ENCODE measurements at regions not wholly inside any gene's neighbourhood (a gene's known extent, or its start where the extent isn't known, plus 50 kb on each side); places are given as distances from the start of the nearest gene placed in this dataset.
"Not testable (repeated sequence)": the region's sequence is repeated elsewhere in the genome, so short reads cannot be mapped to it uniquely, and the experiment has no call there.

DNA sequence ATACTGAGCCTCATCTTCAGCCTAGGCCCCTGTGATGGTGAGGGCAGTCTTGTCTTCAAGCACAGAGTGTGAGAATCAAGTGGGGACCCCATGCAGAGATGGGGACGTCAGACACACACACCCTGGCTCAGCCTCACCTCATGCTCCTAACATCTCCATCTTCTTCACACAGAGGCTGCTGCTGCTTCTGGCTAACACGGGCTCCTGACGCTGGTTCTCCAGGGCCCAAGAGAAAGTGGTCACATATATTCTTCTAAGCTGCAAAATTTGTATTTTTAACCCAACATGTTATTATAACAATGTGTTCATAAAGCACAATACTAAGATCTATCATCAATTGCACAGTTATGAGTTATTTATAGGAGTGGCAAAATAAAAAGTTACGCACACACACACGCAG is 101.2 kb downstream of the VPREB1 start:
- no peak for DNase-seq (ENCODE audit: insufficient read length, low spot score)
- FAIRE-seq = no peak

DNA sequence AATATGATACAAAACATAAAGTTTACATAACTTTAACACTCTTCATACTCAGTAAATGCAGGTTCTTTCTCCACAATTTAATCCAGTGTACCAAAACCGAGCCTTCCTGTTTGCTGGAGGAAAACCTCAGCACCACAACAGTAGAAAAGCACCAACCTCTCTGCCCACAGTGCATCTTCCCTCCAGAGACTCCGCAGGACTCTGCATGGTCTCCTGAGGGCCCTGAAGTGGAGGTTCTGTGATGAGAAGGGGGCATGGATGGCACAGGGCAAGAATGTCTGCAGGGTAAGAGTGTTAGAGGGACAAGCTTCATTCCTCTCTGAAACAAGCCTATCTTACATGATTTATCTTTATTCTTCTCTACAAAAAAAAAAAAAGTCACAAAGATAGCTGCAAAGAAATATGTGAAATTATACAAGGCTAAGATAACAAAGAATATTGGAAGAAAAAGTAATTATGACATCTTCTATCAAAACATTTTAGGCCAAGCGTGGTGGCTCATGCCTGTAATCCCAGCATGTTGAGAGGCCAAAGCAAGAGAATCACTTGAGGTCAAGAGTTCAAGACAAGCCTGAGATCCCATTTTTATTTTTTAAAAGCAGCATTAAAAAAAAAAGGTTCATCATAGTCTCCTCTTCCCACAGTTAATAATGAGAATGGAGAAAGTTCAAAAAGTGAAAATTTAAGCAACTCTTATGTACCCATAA is 102.0 kb downstream of the VPREB1 start:
- FAIRE-seq (no peak), DNase-seq (ENCODE audit: insufficient read length, low spot score) (no peak)

GRCh38 chr22:22348127-22348814 is 103.7 kb downstream of the VPREB1 start:
- no peak for DNase-seq (ENCODE audit: insufficient read length, low spot score)
- no peak for FAIRE-seq

- no peak for FAIRE-seq
Measured at GRCh38 chr22:22348815-22349454, 104.3 kb downstream of the VPREB1 start.

DNA sequence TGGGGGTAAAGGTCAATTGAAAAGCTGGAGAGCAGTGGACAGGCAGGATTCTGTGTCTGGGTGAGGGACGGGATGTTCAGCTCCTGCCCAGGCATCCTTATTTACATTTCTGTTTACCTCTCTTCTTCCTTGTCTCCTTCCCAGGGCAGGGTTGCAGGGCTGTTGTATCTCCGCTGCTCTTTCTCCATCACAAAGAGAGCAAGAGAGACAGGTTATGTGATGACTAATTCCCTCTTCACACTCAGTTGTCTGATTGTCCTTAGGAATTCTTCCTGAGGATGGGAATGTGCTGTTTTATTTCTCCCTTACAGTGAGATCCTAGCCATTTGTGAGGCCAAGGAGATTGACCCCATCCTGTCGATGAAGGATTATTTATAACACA is 104.9 kb downstream of the VPREB1 start:
- no peak for DNase-seq (ENCODE audit: insufficient read length, low spot score)
- FAIRE-seq = no peak

More at GRCh38 chr22:22348815-22349454, 104.3 kb downstream of the VPREB1 start:
- no peak for DNase-seq (ENCODE audit: insufficient read length, low spot score)

- DNase-seq (ENCODE audit: insufficient read length, low spot score) (no peak), FAIRE-seq (no peak)
Measured at GRCh38 chr22:22351366-22351765, 106.8 kb downstream of the VPREB1 start.

- FAIRE-seq = no peak
- no peak for DNase-seq (ENCODE audit: insufficient read length, low spot score)
Measured at GRCh38 chr22:22352371-22352999, 107.9 kb downstream of the VPREB1 start.

DNA sequence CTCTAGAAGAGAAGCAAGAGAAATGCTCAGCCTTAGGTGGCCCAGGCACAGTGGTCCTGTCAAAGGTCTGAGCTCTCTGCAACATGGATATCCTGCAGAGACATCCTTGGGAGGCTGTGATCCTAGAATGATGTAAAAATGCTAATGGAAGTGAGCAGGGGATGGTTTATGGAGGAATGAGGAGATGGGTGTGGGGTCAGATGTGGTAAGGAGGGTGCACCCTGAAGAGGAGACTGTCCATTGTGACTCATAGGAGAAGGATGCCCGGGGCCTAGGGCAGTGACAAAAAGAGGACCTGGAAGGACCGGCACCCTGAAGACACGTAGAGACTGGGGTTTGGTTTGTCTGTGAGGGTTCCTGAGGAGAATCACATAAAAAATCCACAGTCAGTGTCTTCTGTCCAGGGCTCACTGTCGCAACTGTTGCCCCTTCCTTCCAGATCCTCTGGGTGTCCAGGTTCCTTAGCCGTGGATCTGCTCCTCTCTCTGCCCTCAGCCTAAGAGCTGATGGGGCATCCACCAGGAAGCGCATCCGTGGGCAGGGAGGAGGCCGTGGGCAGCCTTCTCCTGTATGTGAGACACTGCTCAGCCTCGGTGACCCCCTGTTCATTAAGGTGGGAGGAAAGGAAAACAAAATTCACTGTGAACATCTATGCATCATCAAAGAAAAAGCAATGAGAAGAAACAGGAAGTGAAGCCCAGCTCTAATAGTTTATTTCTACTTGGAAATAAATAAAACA is 110.7 kb downstream of the VPREB1 start:
- DNase-seq (ENCODE audit: insufficient read length, low spot score) (no peak), FAIRE-seq (no peak)

- DNase-seq (ENCODE audit: insufficient read length, low spot score) = peak; percentile 84
- peak; percentile 88 for FAIRE-seq
Measured at GRCh38 chr22:22357024-22357883, 112.7 kb downstream of the VPREB1 start.

- DNase-seq (ENCODE audit: insufficient read length, low spot score) = no peak
- no peak for FAIRE-seq
Measured at GRCh38 chr22:22358152-22358551, 113.6 kb downstream of the VPREB1 start.

DNA sequence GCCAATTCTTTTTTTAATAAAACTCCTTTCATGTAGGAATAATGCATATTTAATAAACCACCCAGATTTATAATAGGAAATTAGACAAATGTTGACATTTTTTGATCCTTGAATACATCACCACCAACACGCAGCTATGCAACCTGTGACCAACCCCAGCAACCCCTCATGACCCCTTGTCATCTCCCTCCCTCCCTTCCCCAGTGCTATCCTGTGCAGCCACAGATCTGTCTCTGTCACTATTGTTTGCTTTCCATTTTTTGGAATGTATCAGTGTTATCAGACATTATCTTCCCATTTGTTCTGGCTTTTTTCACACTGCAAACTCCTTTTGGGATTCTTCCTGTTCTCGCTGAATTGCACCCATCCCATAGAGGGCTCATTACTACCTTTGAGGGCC is 114.1 kb downstream of the VPREB1 start:
- FAIRE-seq (no peak), DNase-seq (ENCODE audit: insufficient read length, low spot score) (no peak)

DNA sequence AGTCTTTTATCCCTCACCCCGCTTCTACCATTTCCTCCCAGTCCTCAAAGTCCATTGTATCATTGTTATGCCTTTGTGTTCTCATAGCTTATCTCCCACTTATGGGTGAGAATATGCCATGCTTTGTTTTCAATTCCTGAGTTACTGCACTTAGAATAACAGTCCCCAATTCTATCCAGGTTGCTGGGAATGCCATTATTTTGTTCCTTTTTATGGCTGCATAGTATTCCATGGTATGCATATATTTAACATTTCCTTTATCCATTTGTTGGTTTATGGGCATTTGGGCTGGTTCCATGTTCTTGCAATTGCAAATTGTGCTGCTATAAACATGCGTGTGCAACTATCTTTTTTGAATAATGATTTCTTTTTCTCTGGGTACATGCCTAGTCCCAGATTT is 114.9 kb downstream of the VPREB1 start:
- no peak for DNase-seq (ENCODE audit: insufficient read length, low spot score)
- FAIRE-seq = no peak

DNA sequence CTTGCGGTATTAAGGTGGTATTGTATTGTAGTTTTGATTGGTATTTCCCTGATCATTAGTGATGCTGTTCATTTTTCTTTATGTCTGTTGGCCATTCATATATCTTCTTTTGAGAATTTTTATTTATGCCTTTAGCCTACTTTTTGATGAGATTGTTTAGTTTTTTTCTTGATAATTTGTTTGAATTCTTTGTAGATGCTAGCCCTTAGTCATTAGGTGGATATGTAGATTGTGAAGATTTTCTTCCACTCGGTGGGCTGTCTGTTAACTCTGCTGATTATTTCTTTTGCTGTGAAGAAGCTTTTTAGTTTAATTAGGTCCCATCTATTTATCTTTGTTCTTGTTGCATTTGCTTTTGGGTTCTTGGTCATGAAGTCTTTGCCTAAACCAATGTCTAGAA is 115.4 kb downstream of the VPREB1 start:
- FAIRE-seq = no peak

DNA sequence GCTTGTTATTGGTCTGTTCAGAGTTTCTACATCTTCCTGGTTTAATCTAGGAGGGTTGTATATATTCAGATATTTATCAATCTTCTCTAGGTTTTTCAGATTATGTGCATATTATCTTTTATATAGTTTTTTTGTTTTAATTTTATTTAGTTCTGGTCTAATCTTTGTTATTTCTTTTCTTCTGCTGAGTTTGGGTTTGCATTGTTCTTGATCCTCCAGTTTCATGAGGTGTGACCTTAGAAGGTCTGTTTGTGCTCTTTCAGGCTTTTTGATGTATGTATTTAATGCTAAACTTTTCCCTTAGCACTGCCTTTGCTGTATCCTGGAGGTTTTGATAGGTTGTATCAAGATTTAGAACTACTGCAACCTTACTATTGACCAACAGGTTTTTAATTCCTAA is 117.7 kb downstream of the VPREB1 start:
- FAIRE-seq = no peak
- DNase-seq (ENCODE audit: insufficient read length, low spot score) = no peak

More for the DNA sequence above, 115.4 kb downstream of the VPREB1 start:
- DNase-seq (ENCODE audit: insufficient read length, low spot score) = no peak

DNA sequence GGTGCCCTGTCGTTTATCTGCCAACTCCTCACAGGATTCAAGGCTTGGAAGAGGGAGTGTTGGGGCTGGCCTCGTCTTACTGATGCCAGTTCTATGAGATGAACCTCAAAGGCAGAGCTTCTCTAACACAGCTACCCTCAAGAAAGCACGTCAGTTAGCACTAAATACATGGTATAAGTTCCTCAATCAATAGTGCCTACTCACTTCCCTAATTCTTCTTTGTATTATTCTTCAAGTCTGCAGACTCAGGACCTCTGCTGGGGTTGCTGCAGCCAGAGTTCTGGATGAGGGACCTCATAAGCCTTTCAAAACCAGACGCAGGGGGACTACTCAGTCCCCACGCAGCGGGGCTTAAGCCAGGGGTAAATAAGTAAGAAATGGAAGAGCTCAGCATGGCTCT is 118.3 kb downstream of the VPREB1 start:
- FAIRE-seq = no peak
- DNase-seq (ENCODE audit: insufficient read length, low spot score) = no peak

DNA sequence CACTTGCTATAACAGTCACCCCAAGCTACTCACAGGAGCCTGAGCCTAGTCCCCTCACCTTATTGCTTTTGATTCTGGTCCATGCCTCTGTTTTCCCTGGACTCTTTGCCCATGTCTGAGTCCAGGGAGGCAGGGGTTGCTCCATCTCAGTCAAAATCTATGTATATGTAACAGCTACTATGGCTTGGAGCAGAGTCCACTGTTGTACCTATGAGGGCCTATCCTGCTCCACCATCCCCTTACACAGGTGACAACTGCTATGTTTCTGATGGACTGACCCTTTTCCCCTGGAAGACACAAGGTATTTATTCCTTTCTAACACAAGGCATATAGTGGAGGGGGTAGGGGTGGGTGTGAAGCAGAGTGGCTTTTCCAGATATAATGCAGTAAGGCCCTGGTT is 119.6 kb downstream of the VPREB1 start:
- FAIRE-seq (no peak), DNase-seq (ENCODE audit: insufficient read length, low spot score) (no peak)

GRCh38 chr22:22366537-22366936 is 122.0 kb downstream of the VPREB1 start:
- DNase-seq (ENCODE audit: insufficient read length, low spot score) (no peak), FAIRE-seq (no peak)

GRCh38 chr22:22368516-22368915 is 123.9 kb downstream of the VPREB1 start:
- FAIRE-seq (no peak), DNase-seq (ENCODE audit: insufficient read length, low spot score) (no peak)

DNA sequence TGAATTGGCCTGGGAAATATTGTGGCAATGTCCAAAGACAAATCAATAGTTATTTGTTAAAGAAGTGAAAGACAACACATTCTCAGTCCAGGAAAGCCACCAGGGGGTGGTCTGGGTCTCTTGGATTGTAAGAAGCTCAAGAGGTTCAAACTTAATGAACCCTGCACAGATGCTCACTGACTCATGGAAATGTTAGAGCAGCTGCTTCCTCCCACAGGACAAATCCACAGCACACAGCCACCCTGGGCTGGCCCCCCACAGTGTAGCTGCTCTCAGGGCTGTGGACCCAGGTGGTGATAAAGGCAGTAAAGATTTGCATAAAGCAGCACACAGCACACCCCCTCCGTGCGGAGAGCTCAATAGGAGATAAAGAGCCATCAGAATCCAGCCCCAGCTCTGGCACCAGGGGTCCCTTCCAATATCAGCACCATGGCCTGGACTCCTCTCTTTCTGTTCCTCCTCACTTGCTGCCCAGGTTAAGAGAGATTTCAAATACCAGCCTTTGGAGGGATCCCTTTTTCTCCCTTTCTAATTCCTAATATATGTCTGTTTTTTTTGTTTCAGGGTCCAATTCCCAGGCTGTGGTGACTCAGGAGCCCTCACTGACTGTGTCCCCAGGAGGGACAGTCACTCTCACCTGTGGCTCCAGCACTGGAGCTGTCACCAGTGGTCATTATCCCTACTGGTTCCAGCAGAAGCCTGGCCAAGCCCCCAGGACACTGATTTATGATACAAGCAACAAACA is 124.8 kb downstream of the VPREB1 start:
- peak; percentile 4 for FAIRE-seq
- DNase-seq (ENCODE audit: insufficient read length, low spot score) = not testable (repeated sequence)
